ENCODE measurements at regions not wholly inside any gene's neighbourhood (a gene's known extent, or its start where the extent isn't known, plus 50 kb on each side); places are given as distances from the start of the nearest gene placed in this dataset.
"Not testable (repeated sequence)": the region's sequence is repeated elsewhere in the genome, so short reads cannot be mapped to it uniquely, and the experiment has no call there.

DNA sequence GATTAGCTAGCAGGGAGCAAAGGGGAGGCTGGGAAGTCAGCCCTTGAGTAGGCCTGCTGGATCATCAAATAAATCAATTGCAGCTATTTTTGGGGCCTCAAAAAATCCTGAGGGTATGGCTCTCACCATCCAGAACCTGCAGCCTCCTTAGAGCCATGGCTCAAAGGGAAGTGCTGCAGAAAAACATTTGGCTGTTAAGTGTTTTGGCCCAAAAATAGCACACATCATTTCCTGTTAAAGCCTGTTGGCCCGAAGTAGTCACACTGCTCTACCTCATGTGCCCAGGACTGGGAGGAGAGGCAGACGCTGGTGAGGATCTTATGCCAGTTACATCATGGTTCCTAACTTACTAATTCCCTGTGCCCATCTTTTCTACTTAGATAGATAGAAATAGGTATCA is 176.8 kb upstream of the PLGLB1 start:
- H3K27me3 ChIP-seq (ENCODE audit: control insufficient read depth in 5 of 5, insufficient read depth in 4 of 5, low read length in 5 of 5); H3K36me3 ChIP-seq (ENCODE audit: control insufficient read depth in 5 of 5, insufficient read depth in 5 of 5, low read length in 5 of 5); H3K27ac ChIP-seq (ENCODE audit: low read depth, low read length); H3K4me1 ChIP-seq (ENCODE audit: control insufficient read depth in 5 of 5, insufficient read depth in 5 of 5, low read length in 5 of 5); H3K4me3 ChIP-seq (ENCODE audit: low read depth in 1 of 5, low read length in 5 of 5); H3K9ac ChIP-seq (ENCODE audit: low read length in 5 of 5): not testable (repeated sequence)
- peaks cover 0 to 11% (median 8%) of the 10 kb centered on the region in 5 donors for H3K9me3 ChIP-seq (ENCODE audit: control insufficient read depth in 5 of 5, low read length in 5 of 5)

DNA sequence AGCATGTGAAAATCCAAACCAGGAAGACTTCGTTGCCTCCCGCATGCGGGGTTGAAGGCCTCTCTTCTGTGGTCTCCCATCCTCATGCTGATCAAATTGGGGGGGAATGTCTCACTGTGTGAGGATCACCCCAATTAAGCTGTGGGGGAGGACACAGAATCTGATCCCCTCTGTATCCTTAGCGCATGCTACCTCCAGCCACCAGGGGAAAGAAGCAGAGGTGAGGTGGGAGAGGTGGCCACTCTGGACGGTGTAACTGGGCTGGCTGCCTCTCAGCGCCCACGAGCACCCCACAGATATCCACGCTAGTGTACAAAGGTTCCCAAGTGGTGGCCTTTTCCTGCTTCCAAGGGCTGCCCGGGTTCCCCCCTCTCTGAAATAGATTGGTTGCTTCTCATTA is 177.6 kb upstream of the PLGLB1 start:
- not testable (repeated sequence) for H3K4me1 ChIP-seq (ENCODE audit: control insufficient read depth in 5 of 5, insufficient read depth in 5 of 5, low read length in 5 of 5); H3K27me3 ChIP-seq (ENCODE audit: control insufficient read depth in 5 of 5, insufficient read depth in 4 of 5, low read length in 5 of 5); H3K27ac ChIP-seq (ENCODE audit: low read depth, low read length); H3K4me3 ChIP-seq (ENCODE audit: low read depth in 1 of 5, low read length in 5 of 5); H3K9ac ChIP-seq (ENCODE audit: low read length in 5 of 5); H3K36me3 ChIP-seq (ENCODE audit: control insufficient read depth in 5 of 5, insufficient read depth in 5 of 5, low read length in 5 of 5)
- H3K9me3 ChIP-seq (ENCODE audit: control insufficient read depth in 5 of 5, low read length in 5 of 5), result peaks cover 0 to 13% (median 10%) of the 10 kb centered on the region in 5 donors

DNA sequence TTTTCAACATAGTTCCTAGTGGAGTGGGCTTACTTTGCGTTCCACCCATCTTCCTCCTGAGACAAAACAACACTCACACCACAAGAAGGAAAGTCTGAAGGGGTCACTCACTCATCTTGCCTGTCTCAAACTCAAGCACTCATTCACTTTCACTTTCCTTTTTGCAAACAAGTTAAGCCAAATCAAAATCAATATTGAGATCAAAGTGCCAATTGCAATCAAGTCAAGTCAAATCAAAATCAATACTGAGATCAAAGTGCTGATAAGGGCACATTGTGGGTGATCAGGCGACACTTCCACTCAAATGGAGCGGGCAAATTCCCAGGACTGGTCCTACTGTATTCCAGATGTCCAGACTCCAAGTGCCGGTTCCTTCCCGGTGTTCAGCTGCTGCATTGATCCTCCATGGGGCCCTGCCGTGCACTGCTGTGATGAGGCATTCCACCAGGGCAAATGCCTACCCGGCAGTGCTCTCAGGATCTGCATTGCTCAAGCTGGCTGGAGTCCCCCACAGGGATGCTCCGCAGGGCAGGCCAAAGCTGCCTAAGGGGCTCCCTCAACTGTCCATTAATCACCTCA is 183.0 kb upstream of the PLGLB1 start:
- H3K4me3 ChIP-seq (ENCODE audit: low read depth in 1 of 5, low read length in 5 of 5); H3K4me1 ChIP-seq (ENCODE audit: control insufficient read depth in 5 of 5, insufficient read depth in 5 of 5, low read length in 5 of 5); H3K27ac ChIP-seq (ENCODE audit: low read depth, low read length); H3K36me3 ChIP-seq (ENCODE audit: control insufficient read depth in 5 of 5, insufficient read depth in 5 of 5, low read length in 5 of 5); H3K27me3 ChIP-seq (ENCODE audit: control insufficient read depth in 5 of 5, insufficient read depth in 4 of 5, low read length in 5 of 5); H3K9ac ChIP-seq (ENCODE audit: low read length in 5 of 5): not testable (repeated sequence)
- peaks cover 0 to 16% (median 10%) of the 10 kb centered on the region in 5 donors for H3K9me3 ChIP-seq (ENCODE audit: control insufficient read depth in 5 of 5, low read length in 5 of 5)

DNA sequence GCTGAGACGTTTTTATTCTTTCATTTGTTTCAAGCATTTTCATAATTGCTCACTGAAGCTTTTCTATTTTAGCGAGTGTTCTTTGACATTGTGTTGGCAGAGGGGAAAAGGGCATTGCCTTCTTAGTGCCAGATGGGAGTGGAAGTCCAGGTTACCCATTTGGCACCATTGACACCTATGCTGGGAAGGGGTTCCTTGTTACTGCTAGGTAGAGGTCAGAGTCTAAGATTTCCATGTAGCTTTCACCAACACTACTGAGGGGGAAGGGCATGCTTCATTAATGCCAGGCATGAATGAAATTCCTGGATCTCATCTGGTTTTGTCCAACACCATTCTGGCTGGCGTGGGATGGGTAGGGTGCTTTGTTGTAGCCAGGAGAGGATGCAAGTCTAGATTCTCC is 191.3 kb upstream of the PLGLB1 start:
- not testable (repeated sequence) for H3K27ac ChIP-seq (ENCODE audit: low read depth, low read length); H3K9me3 ChIP-seq (ENCODE audit: control insufficient read depth in 5 of 5, low read length in 5 of 5); H3K27me3 ChIP-seq (ENCODE audit: control insufficient read depth in 5 of 5, insufficient read depth in 4 of 5, low read length in 5 of 5); H3K4me3 ChIP-seq (ENCODE audit: low read depth in 1 of 5, low read length in 5 of 5); H3K4me1 ChIP-seq (ENCODE audit: control insufficient read depth in 5 of 5, insufficient read depth in 5 of 5, low read length in 5 of 5); H3K9ac ChIP-seq (ENCODE audit: low read length in 5 of 5); H3K36me3 ChIP-seq (ENCODE audit: control insufficient read depth in 5 of 5, insufficient read depth in 5 of 5, low read length in 5 of 5)

DNA sequence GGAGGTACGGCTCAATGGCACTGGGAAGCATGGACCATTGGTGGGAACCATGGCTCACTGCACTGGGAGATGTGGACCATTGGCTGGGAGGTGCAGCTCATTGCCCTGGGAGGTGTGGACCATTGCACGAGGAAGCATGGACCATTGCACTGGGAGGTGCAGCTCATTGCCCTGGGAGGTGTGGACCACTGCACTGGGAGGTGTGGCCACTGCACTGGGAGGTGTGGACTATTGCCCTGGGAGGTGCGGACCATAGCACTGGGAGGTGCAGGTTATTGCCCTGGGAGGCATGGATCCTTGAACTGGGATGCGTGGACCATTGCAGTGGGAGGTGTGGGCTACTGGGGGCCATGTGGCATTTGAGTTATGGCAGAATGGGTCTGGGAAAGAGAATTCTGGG is 195.4 kb upstream of the PLGLB1 start:
- H3K4me1 ChIP-seq (ENCODE audit: control insufficient read depth in 5 of 5, insufficient read depth in 5 of 5, low read length in 5 of 5); H3K9me3 ChIP-seq (ENCODE audit: control insufficient read depth in 5 of 5, low read length in 5 of 5); H3K27ac ChIP-seq (ENCODE audit: low read depth, low read length); H3K36me3 ChIP-seq (ENCODE audit: control insufficient read depth in 5 of 5, insufficient read depth in 5 of 5, low read length in 5 of 5); H3K4me3 ChIP-seq (ENCODE audit: low read depth in 1 of 5, low read length in 5 of 5); H3K27me3 ChIP-seq (ENCODE audit: control insufficient read depth in 5 of 5, insufficient read depth in 4 of 5, low read length in 5 of 5); H3K9ac ChIP-seq (ENCODE audit: low read length in 5 of 5): not testable (repeated sequence)

DNA sequence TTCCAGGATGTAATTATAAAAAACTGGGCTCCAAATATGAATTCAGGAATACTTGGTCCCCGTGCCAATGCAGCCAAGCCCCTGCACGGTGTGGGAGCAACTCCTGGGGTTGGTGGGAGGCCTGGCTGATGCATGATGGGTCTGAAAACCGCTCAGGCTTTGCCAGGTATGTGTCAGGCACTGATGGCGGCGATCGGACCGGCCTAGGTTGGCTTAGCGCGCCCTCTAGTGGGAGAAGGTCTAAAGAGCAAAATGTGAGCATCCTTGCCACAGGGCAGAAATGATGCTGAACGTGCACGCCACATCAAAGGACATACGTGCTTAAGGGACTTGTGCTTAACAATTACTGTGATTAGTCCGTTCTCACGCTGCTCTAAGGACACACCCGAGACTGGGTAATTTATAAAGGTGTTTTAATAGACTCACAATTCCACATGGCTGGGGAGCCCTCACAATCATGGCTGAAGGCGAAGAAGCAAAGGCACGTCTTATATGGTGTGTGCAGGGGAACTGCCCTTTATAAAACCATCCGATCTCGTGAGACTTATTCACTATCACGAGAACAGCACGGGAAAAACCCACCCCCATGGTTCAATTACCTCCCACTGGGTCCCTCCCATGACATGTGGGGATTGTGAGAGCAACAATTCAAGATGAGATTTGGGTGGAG is 196.2 kb upstream of the PLGLB1 start:
- H3K27ac ChIP-seq (ENCODE audit: low read depth, low read length); H3K4me3 ChIP-seq (ENCODE audit: low read depth in 1 of 5, low read length in 5 of 5); H3K36me3 ChIP-seq (ENCODE audit: control insufficient read depth in 5 of 5, insufficient read depth in 5 of 5, low read length in 5 of 5); H3K9me3 ChIP-seq (ENCODE audit: control insufficient read depth in 5 of 5, low read length in 5 of 5); H3K9ac ChIP-seq (ENCODE audit: low read length in 5 of 5); H3K27me3 ChIP-seq (ENCODE audit: control insufficient read depth in 5 of 5, insufficient read depth in 4 of 5, low read length in 5 of 5); H3K4me1 ChIP-seq (ENCODE audit: control insufficient read depth in 5 of 5, insufficient read depth in 5 of 5, low read length in 5 of 5): not testable (repeated sequence)

DNA sequence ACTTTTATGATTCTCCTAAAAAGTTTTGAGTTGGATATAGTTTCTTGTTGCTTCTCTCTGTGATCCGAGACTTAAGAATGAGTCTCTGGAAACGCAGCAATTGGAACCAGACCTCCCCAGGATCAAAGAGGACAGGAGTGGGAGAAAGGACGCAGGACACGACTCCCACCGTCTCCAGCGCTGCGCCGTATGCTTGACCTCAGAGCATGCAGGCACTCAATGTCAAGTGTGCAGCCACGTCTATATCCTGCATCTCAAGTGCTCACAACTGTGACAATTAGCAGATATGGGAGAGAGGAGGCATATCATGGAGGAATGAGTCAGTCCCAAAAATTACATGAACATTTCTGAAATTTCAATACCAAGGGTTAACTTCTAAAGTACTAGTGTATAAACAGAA is 199.0 kb upstream of the PLGLB1 start:
- not testable (repeated sequence) for H3K4me3 ChIP-seq (ENCODE audit: low read depth in 1 of 5, low read length in 5 of 5); H3K27ac ChIP-seq (ENCODE audit: low read depth, low read length); H3K9me3 ChIP-seq (ENCODE audit: control insufficient read depth in 5 of 5, low read length in 5 of 5); H3K27me3 ChIP-seq (ENCODE audit: control insufficient read depth in 5 of 5, insufficient read depth in 4 of 5, low read length in 5 of 5); H3K9ac ChIP-seq (ENCODE audit: low read length in 5 of 5); H3K4me1 ChIP-seq (ENCODE audit: control insufficient read depth in 5 of 5, insufficient read depth in 5 of 5, low read length in 5 of 5); H3K36me3 ChIP-seq (ENCODE audit: control insufficient read depth in 5 of 5, insufficient read depth in 5 of 5, low read length in 5 of 5)

DNA sequence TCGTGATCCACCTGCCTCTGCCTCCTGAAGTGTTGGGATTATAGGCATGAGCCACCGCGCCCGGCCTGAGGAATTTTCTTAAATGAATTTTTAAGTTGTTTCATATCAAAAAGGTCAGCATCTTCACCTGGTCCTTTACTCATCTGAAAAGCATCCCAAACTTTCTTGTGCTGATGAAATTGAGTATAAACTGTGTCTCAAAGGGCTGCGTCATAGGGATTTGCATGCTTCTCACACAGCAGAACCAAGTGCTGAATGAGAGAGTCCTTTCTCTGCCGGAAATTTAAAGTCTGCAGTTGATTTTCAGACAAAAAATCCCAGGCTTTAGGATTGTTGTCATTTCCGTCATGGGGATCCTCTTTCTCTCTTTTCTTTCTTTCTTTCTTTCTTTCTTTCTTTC is 200.5 kb upstream of the PLGLB1 start:
- H3K4me3 ChIP-seq (ENCODE audit: low read depth in 1 of 5, low read length in 5 of 5); H3K27ac ChIP-seq (ENCODE audit: low read depth, low read length); H3K9ac ChIP-seq (ENCODE audit: low read length in 5 of 5); H3K4me1 ChIP-seq (ENCODE audit: control insufficient read depth in 5 of 5, insufficient read depth in 5 of 5, low read length in 5 of 5); H3K9me3 ChIP-seq (ENCODE audit: control insufficient read depth in 5 of 5, low read length in 5 of 5); H3K36me3 ChIP-seq (ENCODE audit: control insufficient read depth in 5 of 5, insufficient read depth in 5 of 5, low read length in 5 of 5); H3K27me3 ChIP-seq (ENCODE audit: control insufficient read depth in 5 of 5, insufficient read depth in 4 of 5, low read length in 5 of 5): not testable (repeated sequence)

DNA sequence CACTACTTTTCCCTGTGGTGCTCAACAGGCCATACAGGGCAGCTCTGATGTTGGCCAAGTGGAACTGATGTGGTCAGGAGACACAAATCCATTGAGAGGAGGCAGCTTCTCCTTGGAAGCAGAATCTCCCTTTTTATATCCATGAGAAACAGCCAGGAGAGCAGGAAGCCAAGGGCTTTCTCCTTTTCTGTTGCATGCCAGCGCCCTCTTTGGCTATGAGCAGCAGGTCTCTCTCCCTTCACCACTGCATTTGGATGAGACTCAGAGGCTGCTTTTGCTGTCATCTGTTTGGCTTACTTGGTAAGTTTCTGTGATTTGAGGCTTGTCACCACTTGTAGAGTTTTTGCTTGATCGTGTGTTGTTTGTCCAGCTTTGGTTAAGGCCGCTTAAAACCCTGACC is 202.2 kb upstream of the PLGLB1 start:
- not testable (repeated sequence) for H3K9me3 ChIP-seq (ENCODE audit: control insufficient read depth in 5 of 5, low read length in 5 of 5); H3K36me3 ChIP-seq (ENCODE audit: control insufficient read depth in 5 of 5, insufficient read depth in 5 of 5, low read length in 5 of 5); H3K27ac ChIP-seq (ENCODE audit: low read depth, low read length); H3K9ac ChIP-seq (ENCODE audit: low read length in 5 of 5); H3K27me3 ChIP-seq (ENCODE audit: control insufficient read depth in 5 of 5, insufficient read depth in 4 of 5, low read length in 5 of 5); H3K4me1 ChIP-seq (ENCODE audit: control insufficient read depth in 5 of 5, insufficient read depth in 5 of 5, low read length in 5 of 5); H3K4me3 ChIP-seq (ENCODE audit: low read depth in 1 of 5, low read length in 5 of 5)

DNA sequence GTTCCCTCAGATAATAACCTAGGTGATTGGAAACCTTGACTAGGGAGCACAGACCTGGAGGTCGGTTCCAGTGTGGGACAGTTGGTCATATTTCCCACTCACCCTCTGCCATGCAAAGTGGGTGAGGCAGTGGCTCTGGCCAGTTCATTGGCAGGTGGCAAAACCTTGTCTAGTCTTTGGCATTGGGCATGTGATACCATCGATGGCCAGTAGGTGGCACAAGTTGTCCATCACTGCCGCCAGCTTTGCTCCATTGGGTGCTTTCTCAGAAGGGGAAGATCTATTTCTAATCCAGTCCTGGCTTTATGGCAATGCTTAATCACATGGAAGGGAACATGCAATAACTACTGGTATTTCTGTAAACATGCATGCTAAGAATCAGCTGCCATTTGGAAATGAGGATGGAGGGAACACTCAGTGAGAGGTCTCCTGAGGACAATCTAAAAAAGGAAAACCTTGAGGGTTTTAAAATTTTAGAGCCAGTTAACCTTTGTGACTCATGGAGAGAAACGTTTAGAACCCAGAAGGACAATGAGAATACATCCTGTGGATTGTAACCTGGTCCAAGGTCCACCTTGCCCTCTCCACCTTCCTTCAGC is 207.5 kb upstream of the PLGLB1 start:
- not testable (repeated sequence) for H3K27me3 ChIP-seq (ENCODE audit: control insufficient read depth in 5 of 5, insufficient read depth in 4 of 5, low read length in 5 of 5); H3K4me1 ChIP-seq (ENCODE audit: control insufficient read depth in 5 of 5, insufficient read depth in 5 of 5, low read length in 5 of 5); H3K9ac ChIP-seq (ENCODE audit: low read length in 5 of 5); H3K4me3 ChIP-seq (ENCODE audit: low read depth in 1 of 5, low read length in 5 of 5); H3K9me3 ChIP-seq (ENCODE audit: control insufficient read depth in 5 of 5, low read length in 5 of 5); H3K27ac ChIP-seq (ENCODE audit: low read depth, low read length); H3K36me3 ChIP-seq (ENCODE audit: control insufficient read depth in 5 of 5, insufficient read depth in 5 of 5, low read length in 5 of 5)

All from subcutaneous abdominal adipose tissue (tissue), 5 donors.